GM23248 (cell line): ENCODE measurements at regions not wholly inside any gene's neighbourhood (a gene's known extent, or its start where the extent isn't known, plus 50 kb on each side); places are given as distances from the start of the nearest gene placed in this dataset.
"Not testable (repeated sequence)": the region's sequence is repeated elsewhere in the genome, so short reads cannot be mapped to it uniquely, and the experiment has no call there.

Experiments used
- DNase-seq: peaks from one replicate; pipeline ENCODE4 v3.0.0-alpha.2; 2015
- H2AFZ ChIP-seq: fragments of 200-600 bp; sonication (generic); 2 replicates; pipeline ENCODE4 v1.6.1; 2016; ENCODE audit warnings: antibody characterized with exemption
- H3F3A ChIP-seq: fragments of 200-600 bp; sonication (generic); 2 replicates; pipeline ENCODE4 v1.6.1; 2016; ENCODE audit warnings: mild to moderate bottlenecking, antibody characterized with exemption, mixed run types; ENCODE audit not compliant: insufficient read depth
- H3K27ac ChIP-seq: fragments of 200-600 bp; sonication (generic); 2 replicates; pipeline ENCODE4 v1.5.1; 2016; ENCODE audit warnings: mild to moderate bottlenecking
- H3K27me3 ChIP-seq: fragments of 200-600 bp; sonication (generic); replicated peaks from 2 replicates; pipeline ENCODE4 v1.6.1; 2016; ENCODE audit warnings: mild to moderate bottlenecking; ENCODE audit not compliant: insufficient read depth
- H3K36me3 ChIP-seq: fragments of 200-600 bp; sonication (generic); 2 replicates; pipeline ENCODE4 v1.6.1; 2016; ENCODE audit warnings: low read depth, mild to moderate bottlenecking
- H3K4me1 ChIP-seq: fragments of 200-600 bp; sonication (generic); 2 replicates; pipeline ENCODE4 v1.6.1; 2016; ENCODE audit warnings: mild to moderate bottlenecking; ENCODE audit not compliant: insufficient read depth
- H3K4me2 ChIP-seq: fragments of 200-600 bp; sonication (generic); one replicate; pipeline ENCODE4 v1.6.1; 2016; ENCODE audit warnings: mild to moderate bottlenecking; ENCODE audit not compliant: unreplicated experiment
- H3K4me3 ChIP-seq: fragments of 200-600 bp; sonication (generic); 2 replicates; pipeline ENCODE4 v1.5.1; 2016; ENCODE audit warnings: mild to moderate bottlenecking
- H3K79me2 ChIP-seq: fragments of 200-600 bp; sonication (generic); 2 replicates; pipeline ENCODE4 v1.6.1; 2016; ENCODE audit warnings: mild to moderate bottlenecking; ENCODE audit not compliant: insufficient read depth
- H3K9ac ChIP-seq: fragments of 200-600 bp; sonication (generic); 2 replicates; pipeline ENCODE4 v1.6.1; 2016; ENCODE audit warnings: mild to moderate bottlenecking
- H3K9me2 ChIP-seq: fragments of 200-600 bp; sonication (generic); 2 replicates; pipeline ENCODE4 v1.6.1; 2016; ENCODE audit warnings: mixed run types, mild to moderate bottlenecking, moderate library complexity; ENCODE audit not compliant: insufficient read depth
- H3K9me3 ChIP-seq: fragments of 200-600 bp; sonication (generic); one replicate; pipeline ENCODE4 v1.6.1; 2017; ENCODE audit warnings: low read depth
- H4K20me1 ChIP-seq: fragments of 200-600 bp; sonication (generic); 2 replicates; pipeline ENCODE4 v1.6.0; 2016; ENCODE audit not compliant: insufficient read depth
- EZH2 ChIP-seq: fragments of 200-600 bp; sonication (generic); IDR thresholded peaks from 2 replicates; pipeline ENCODE4 v1.6.1; 2018; ENCODE audit warnings: antibody characterized with exemption, mild to moderate bottlenecking; ENCODE audit not compliant: insufficient read depth, poor library complexity, severe bottlenecking
- EZH2phosphoT487 ChIP-seq: fragments of 200-600 bp; sonication (generic); IDR thresholded peaks from 2 replicates; pipeline ENCODE4 v1.6.1; 2018; ENCODE audit warnings: antibody characterized with exemption, moderate library complexity, mild to moderate bottlenecking, low read depth; ENCODE audit not compliant: insufficient read depth
- WGBS, 2 experiments: methylation state at CpG; one replicate each; pipeline ENCODE4 v1.1.6; 2015 to 2017; ENCODE audit warnings: low lambda C conversion rate in 2 of 2, low coverage in 1 of 2; ENCODE audit errors: missing lambda C conversion rate in 2 of 2; 5-methylcytosine and 5-hydroxymethylcytosine counted together
- in situ Hi-C: fragments of 300-500 bp; cut with MboI; formaldehyde crosslinking; loops from 2 replicates; pipeline ENCODE4 v1.15.0; 2020

DNA sequence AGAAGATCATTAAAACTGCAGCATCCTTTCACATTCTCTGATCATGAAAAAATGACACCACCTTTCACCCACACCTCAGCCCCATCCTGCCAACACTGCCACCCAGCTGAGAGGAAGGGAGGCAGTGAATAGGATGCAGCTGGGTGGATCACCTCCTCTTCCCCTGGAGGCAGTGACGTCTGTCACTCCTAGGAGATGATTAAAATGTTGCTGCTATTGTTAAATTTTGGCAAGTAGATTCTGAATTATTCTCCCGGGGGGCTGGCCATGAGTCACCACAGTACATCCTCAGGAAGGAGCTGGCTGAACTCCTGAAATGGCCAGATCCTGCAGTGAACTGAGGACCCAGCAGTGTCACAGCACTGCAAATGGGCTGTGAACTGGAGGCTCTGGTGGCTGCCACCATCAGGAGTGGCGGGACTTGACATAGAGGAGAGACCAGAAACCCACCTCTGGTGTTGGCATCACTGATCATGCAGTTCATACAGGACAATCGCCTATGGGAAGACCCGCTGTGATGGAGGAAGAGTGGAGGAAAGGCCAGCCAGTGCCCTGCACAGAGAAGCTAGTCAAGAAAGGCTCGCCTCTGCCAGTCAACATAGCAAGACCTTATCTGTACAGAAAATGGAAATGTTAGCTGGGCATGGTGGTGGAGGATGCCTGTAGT lies 199.1 kb downstream of the FAM43A start:
- Histone ChIP-seq H4K20me1 (no peaks in the 10 kb centered on the region), H3K9ac (no peak overlapping the region), H3K4me2 (no peak overlapping the region), H3K27me3 (no peaks in the 10 kb centered on the region), H2AFZ (no peak overlapping the region), H3F3A (0 out of 2 replicates have a peak, but pooled peaks cover 4% of the 10 kb centered on the region), H3K9me3 (no peaks in the 10 kb centered on the region), H3K79me2 (no peaks in the 10 kb centered on the region), H3K9me2 (no peaks in the 10 kb centered on the region), H3K27ac (no peak overlapping the region), H3K36me3 (no peaks in the 10 kb centered on the region), H3K4me1 (peaks cover 6% of the 10 kb centered on the region), H3K4me3 (no peak overlapping the region)
- 61% methylated on average over 6 of the region's 6 CpGs for WGBS, 2 experiments
- in situ Hi-C loops, result no loop called here
- DNase-seq, result no peak
- TF ChIP-seq EZH2 (no peak), EZH2phosphoT487 (no peak)

DNA sequence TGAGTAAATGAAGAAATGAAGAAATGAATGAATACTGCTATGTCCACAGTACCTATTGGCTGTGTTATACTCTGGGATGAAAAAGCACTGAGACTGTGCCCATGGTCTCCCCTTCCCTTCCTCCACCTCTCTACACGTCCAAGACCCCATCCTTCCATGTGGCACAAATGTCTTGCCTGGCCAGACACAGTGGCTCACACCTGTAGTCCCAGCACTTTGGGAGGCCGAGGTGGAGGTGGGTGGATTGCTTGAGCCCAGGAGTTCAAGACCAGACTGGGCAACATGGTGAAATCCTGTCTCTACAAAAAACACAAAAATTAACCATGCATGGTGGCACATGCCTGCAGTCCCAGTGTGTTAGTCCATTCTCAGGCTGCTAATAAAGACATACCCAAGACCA lies 200.1 kb downstream of the FAM43A start:
- no peak overlapping the region for H2AFZ ChIP-seq
- H3K4me3 ChIP-seq, result no peak overlapping the region
- no peaks in the 10 kb centered on the region for H3K79me2 ChIP-seq
- no peaks in the 10 kb centered on the region for H3K36me3 ChIP-seq
- no peak overlapping the region for H3K9ac ChIP-seq
- no peaks in the 10 kb centered on the region for H3K27me3 ChIP-seq
- DNase-seq, result no peak
- H4K20me1 ChIP-seq, result no peaks in the 10 kb centered on the region
- no peaks in the 10 kb centered on the region for H3K9me2 ChIP-seq
- in situ Hi-C loops, result no loop called here
- H3K4me1 ChIP-seq, result no peaks in the 10 kb centered on the region
- WGBS, 2 experiments, result 38 to 60% methylated on average over 2 of the region's 2 CpGs
- H3F3A ChIP-seq, result no peaks in the 10 kb centered on the region
- no peak overlapping the region for H3K27ac ChIP-seq
- no peak for TF ChIP-seq EZH2phosphoT487
- no peak for TF ChIP-seq EZH2
- H3K9me3 ChIP-seq, result no peaks in the 10 kb centered on the region
- no peak overlapping the region for H3K4me2 ChIP-seq

DNA sequence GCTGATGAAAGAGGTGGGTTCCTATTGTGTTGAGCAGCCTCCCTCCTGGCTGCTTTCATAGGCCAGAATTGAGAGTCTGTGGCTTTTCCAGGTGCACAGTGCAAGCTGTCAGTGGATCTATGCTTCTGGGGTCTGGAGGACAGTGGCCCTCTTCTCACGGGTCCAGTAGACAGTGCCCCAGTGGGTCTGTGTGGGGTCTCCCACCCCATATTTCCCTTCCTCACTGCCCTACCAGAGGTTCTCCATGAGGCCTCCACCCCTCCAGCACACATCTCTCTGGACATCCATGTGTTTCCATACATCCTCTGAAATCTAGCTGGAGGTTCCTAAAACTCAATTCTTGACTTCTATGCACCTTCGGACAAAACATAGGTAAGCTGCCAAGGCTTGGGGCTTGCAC lies 201.2 kb downstream of the FAM43A start:
- TF ChIP-seq EZH2 (no peak), EZH2phosphoT487 (no peak)
- H3K9me2 ChIP-seq, result no peaks in the 10 kb centered on the region
- in situ Hi-C loops, result no loop called here

DNA sequence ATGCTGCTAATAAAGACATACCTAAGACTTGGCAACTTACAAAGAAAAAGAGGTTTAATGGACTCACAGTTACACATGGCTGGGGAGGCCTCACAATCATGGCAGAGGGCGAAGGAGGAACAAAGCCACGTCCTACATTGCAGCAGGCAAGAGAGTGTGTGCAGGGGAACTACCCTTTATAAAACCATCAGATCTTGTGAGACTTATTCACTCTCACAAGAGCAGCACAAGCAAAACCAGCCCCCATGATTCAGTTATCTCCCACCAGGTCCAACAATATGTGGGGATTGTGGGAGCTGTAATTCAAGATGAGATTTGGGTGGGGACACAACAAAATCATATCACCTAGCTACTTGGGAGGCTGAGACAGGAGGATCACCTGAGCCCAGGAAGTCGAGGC lies 202.4 kb downstream of the FAM43A start:
- H3K9me2 ChIP-seq, DNase-seq, H3K27me3 ChIP-seq, H3K36me3 ChIP-seq, H3F3A ChIP-seq, H3K9me3 ChIP-seq, H3K4me2 ChIP-seq, H3K4me1 ChIP-seq, H3K27ac ChIP-seq, H4K20me1 ChIP-seq, H3K4me3 ChIP-seq, in situ Hi-C loops, H3K9ac ChIP-seq, H2AFZ ChIP-seq, H3K79me2 ChIP-seq: not testable (repeated sequence)
- WGBS, 2 experiments, result 55 to 58% methylated on average over 3 of the region's 3 CpGs

More for the DNA sequence above, 201.2 kb downstream of the FAM43A start:
- no peak for DNase-seq
- Histone ChIP-seq H2AFZ (no peak overlapping the region), H3K79me2 (no peaks in the 10 kb centered on the region), H3K27ac (no peak overlapping the region), H3K4me3 (no peak overlapping the region), H3K9ac (no peak overlapping the region), H3K36me3 (no peaks in the 10 kb centered on the region), H3K9me3 (no peaks in the 10 kb centered on the region), H4K20me1 (no peaks in the 10 kb centered on the region), H3K27me3 (no peaks in the 10 kb centered on the region), H3K4me1 (no peaks in the 10 kb centered on the region), H3K4me2 (no peak overlapping the region), H3F3A (no peaks in the 10 kb centered on the region)
- 83 to 95% methylated on average over 2 of the region's 2 CpGs for WGBS, 2 experiments

DNA sequence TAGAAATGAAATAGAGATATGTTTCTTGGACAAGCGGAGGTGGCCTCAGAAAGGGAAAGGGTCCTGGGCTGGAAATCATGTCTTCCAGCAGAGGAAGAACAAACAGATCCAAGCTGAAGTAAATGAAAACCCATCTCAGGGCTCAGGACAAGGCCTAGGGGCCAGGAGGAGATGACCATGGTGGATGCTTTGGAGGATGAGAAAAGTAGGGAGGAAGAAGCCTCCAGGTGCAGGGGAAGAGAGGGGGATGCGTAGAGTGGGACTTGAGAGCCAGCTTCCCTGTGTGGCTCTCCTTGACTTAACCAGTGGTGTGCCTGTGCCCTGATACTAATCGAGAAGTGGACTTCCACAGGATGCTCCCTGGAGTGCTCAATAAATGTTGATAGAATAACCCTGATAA lies 203.2 kb downstream of the FAM43A start:
- DNase-seq, result no peak
- TF ChIP-seq EZH2, result no peak
- no peak for TF ChIP-seq EZH2phosphoT487
- Histone ChIP-seq H3K27ac (no peak overlapping the region), H4K20me1 (no peaks in the 10 kb centered on the region), H3K79me2 (no peaks in the 10 kb centered on the region), H3K9ac (no peak overlapping the region), H3K9me2 (no peaks in the 10 kb centered on the region), H3K4me3 (no peak overlapping the region), H2AFZ (no peak overlapping the region), H3K27me3 (no peaks in the 10 kb centered on the region; the same call in 1 of the 2 replicates), H3K4me2 (no peak overlapping the region), H3K9me3 (no peaks in the 10 kb centered on the region), H3F3A (no peaks in the 10 kb centered on the region), H3K4me1 (no peaks in the 10 kb centered on the region), H3K36me3 (no peaks in the 10 kb centered on the region)
- in situ Hi-C loops, result no loop called here
- WGBS, 2 experiments, result 73 to 81% methylated on average over 3 of the region's 3 CpGs
